B cell (primary cell): ENCODE measurements at regions not wholly inside any gene's neighbourhood (a gene's known extent, or its start where the extent isn't known, plus 50 kb on each side); places are given as distances from the start of the nearest gene placed in this dataset.

ENCODE experiments used
- CTCF ChIP-seq: fragments of 200-600 bp; IDR thresholded peaks from one replicate; pipeline ENCODE4 v1.8.0; 2022; ENCODE audit warnings: antibody characterized with exemption, mild to moderate bottlenecking
- EZH2 ChIP-seq: IDR thresholded peaks from 2 replicates; pipeline ENCODE4 v1.6.1; 2012; ENCODE audit warnings: borderline replicate concordance, low read depth, mild to moderate bottlenecking, moderate library complexity, low read length; ENCODE audit not compliant: insufficient read depth, poor library complexity, severe bottlenecking

DNA sequence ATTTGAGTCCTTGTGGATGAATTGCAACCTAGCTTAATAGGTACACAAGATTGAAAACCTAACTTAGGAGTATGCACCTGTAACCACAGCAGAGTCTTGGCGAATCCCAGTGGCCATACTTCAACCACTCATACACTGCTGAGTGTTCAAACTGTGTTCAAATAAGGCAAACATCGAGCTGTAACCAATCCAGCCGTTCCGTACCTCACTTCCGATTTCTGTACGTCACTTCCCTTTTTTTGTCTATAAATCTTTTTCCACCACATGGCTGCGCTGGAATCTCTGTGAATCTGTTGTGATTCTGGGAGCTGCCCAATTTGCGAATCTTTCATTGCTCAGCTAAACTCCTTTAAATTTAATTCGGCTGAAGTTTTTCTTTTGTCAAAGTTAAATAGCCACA is 190.6 kb downstream of the MAF start:
- TF ChIP-seq CTCF (no peak), EZH2 (no peak)
